ENCODE measurements at regions not wholly inside any gene's neighbourhood (a gene's known extent, or its start where the extent isn't known, plus 50 kb on each side); places are given as distances from the start of the nearest gene placed in this dataset.

GRCh38 chrX:45757272-45757671 is 556.6 kb upstream of the DIPK2B start:
- no peaks in the 10 kb centered on the region for H3K27me3 ChIP-seq (ENCODE audit: control insufficient read depth, insufficient read depth, low read length)
- no peak for TF ChIP-seq TCF7L2 (IDR thresholded peaks at IDR 0.05; ENCODE audit: low read depth, low read length)
- no peak for TF ChIP-seq POLR2AphosphoS5 (IDR thresholded peaks at IDR 0.05; ENCODE audit: low read depth, low read length)
- no peak for TF ChIP-seq SIN3A (IDR thresholded peaks at IDR 0.05; ENCODE audit: borderline replicate concordance, insufficient read depth, low read depth, low read length)
- TF ChIP-seq, protein P1, sequence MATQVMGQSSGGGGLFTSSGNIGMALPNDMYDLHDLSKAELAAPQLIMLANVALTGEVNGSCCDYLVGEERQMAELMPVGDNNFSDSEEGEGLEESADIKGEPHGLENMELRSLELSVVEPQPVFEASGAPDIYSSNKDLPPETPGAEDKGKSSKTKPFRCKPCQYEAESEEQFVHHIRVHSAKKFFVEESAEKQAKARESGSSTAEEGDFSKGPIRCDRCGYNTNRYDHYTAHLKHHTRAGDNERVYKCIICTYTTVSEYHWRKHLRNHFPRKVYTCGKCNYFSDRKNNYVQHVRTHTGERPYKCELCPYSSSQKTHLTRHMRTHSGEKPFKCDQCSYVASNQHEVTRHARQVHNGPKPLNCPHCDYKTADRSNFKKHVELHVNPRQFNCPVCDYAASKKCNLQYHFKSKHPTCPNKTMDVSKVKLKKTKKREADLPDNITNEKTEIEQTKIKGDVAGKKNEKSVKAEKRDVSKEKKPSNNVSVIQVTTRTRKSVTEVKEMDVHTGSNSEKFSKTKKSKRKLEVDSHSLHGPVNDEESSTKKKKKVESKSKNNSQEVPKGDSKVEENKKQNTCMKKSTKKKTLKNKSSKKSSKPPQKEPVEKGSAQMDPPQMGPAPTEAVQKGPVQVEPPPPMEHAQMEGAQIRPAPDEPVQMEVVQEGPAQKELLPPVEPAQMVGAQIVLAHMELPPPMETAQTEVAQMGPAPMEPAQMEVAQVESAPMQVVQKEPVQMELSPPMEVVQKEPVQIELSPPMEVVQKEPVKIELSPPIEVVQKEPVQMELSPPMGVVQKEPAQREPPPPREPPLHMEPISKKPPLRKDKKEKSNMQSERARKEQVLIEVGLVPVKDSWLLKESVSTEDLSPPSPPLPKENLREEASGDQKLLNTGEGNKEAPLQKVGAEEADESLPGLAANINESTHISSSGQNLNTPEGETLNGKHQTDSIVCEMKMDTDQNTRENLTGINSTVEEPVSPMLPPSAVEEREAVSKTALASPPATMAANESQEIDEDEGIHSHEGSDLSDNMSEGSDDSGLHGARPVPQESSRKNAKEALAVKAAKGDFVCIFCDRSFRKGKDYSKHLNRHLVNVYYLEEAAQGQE (IDR thresholded peaks at IDR 0.05; ENCODE audit: insufficient read depth in 1 of 2, low read depth in 2 of 2, low read length in 1 of 2), result no peak
- in situ Hi-C loops (cut with HindIII; ENCODE audit: low pct_unique_long_range_greater_than_20kb, low sequenced_read_pairs) (no loop called here), intact Hi-C loops (cut with micrococcal nuclease; ENCODE audit: unreplicated experiment) (no loop called here)
- H3K4me3 ChIP-seq (ENCODE audit: low read depth in 2 of 2, low read length in 2 of 2), result no peak overlapping the region
- H3K9me3 ChIP-seq (ENCODE audit: control insufficient read depth, insufficient read depth, low read depth, low read length), result no peaks in the 10 kb centered on the region
- POLR2A ChIA-PET, result no interaction called here
- no peak for DNase-seq (ENCODE audit: low read depth, low spot score)
- peaks cover 18% of the 10 kb centered on the region for H3K4me1 ChIP-seq (ENCODE audit: control insufficient read depth, insufficient read depth, low read length)
- CTCF ChIA-PET, result no interaction called here
- peaks cover 6% of the 10 kb centered on the region; the same call in 1 of the 2 replicates for H3K36me3 ChIP-seq (ENCODE audit: control insufficient read depth, insufficient read depth, low read length)
- ATAC-seq, result no peak
- no TSS peak for BruUV-seq (replicated peaks)
- peak overlapping the region; percentile 18; the same call in 1 of the 2 replicates for H3K27ac ChIP-seq (ENCODE audit: low read length)

DNA sequence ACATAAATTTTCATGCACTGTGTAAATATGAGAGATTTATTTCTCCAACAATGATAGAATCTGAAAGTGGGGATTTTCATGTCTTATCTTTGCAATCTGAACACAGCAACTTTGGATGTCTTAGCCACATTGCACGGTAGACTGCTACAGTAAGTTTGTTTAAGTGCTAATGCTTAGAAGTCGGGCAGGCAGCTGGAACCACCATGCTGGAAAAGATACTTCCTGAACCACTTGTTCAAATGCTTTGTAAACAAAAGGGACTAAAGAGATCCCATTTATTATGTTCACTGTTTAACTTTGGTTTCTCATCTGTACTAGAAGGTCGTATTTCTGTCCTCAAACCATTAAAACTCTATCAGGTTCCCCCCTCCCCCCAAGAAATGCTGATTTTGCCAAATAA is 555.9 kb upstream of the DIPK2B start:
- intact Hi-C loops (cut with micrococcal nuclease; ENCODE audit: unreplicated experiment) (no loop called here), in situ Hi-C loops (cut with HindIII; ENCODE audit: low pct_unique_long_range_greater_than_20kb, low sequenced_read_pairs) (no loop called here)
- H3K4me3 ChIP-seq (ENCODE audit: low read depth in 2 of 2, low read length in 2 of 2), result no peak overlapping the region
- H3K36me3 ChIP-seq (ENCODE audit: control insufficient read depth, insufficient read depth, low read length), result peaks cover 2% of the 10 kb centered on the region; the same call in 1 of the 2 replicates
- H3K4me1 ChIP-seq (ENCODE audit: control insufficient read depth, insufficient read depth, low read length), result peaks cover 19% of the 10 kb centered on the region
- H3K27me3 ChIP-seq (ENCODE audit: control insufficient read depth, insufficient read depth, low read length), result no peaks in the 10 kb centered on the region
- ChIA-PET POLR2A (interaction anchor here (1.0 kb wide), 1 partner anchor 10 kb away, joined by 3 read pairs; no protein-coding TSS in a partner anchor), CTCF (no interaction called here)
- ATAC-seq (peak; percentile 40; the same call in 1 of the 2 replicates), DNase-seq (ENCODE audit: low read depth, low spot score) (no peak)
- BruUV-seq (replicated peaks), result TSS peak; percentile 6
- TF ChIP-seq, protein P1 (IDR thresholded peaks at IDR 0.05; ENCODE audit: insufficient read depth in 1 of 2, low read depth in 2 of 2, low read length in 1 of 2), result no peak
- peak; percentile 93 for TF ChIP-seq TCF7L2 (IDR thresholded peaks at IDR 0.05; ENCODE audit: low read depth, low read length)
- H3K9me3 ChIP-seq (ENCODE audit: control insufficient read depth, insufficient read depth, low read depth, low read length), result no peaks in the 10 kb centered on the region
- no peak overlapping the region for H3K27ac ChIP-seq (ENCODE audit: low read length)

GRCh38 chrX:45755703-45756102 is 555.0 kb upstream of the DIPK2B start:
- DNase-seq (ENCODE audit: low read depth, low spot score) (no peak), ATAC-seq (peak; percentile 46; the same call in 1 of the 2 replicates)
- Histone ChIP-seq H3K36me3 (ENCODE audit: control insufficient read depth, insufficient read depth, low read length) (no peaks in the 10 kb centered on the region), H3K27ac (ENCODE audit: low read length) (peak overlapping the region; percentile 29; the same call in 1 of the 2 replicates), H3K4me3 (ENCODE audit: low read depth in 2 of 2, low read length in 2 of 2) (no peak overlapping the region), H3K27me3 (ENCODE audit: control insufficient read depth, insufficient read depth, low read length) (no peaks in the 10 kb centered on the region), H3K9me3 (ENCODE audit: control insufficient read depth, insufficient read depth, low read depth, low read length) (no peaks in the 10 kb centered on the region), H3K4me1 (ENCODE audit: control insufficient read depth, insufficient read depth, low read length) (peaks cover 28% of the 10 kb centered on the region)
- intact Hi-C loops (cut with micrococcal nuclease; ENCODE audit: unreplicated experiment), result no loop called here
- CTCF ChIA-PET, result no interaction called here
- TF ChIP-seq TCF7L2 (IDR thresholded peaks at IDR 0.05; ENCODE audit: low read depth, low read length) (no peak), SIN3A (IDR thresholded peaks at IDR 0.05; ENCODE audit: borderline replicate concordance, insufficient read depth, low read depth, low read length) (no peak), POLR2AphosphoS5 (IDR thresholded peaks at IDR 0.05; ENCODE audit: low read depth, low read length) (0 out of 2 replicates have a peak, but pooled peaks have one; percentile 25), CTCF (IDR thresholded peaks at IDR 0.05) (no peak)
- TF ChIP-seq, protein P1 (IDR thresholded peaks at IDR 0.05; ENCODE audit: insufficient read depth in 1 of 2, low read depth in 2 of 2, low read length in 1 of 2), result no peak
- in situ Hi-C loops (cut with HindIII; ENCODE audit: low pct_unique_long_range_greater_than_20kb, low sequenced_read_pairs), result no loop called here
- POLR2A ChIA-PET, result interaction anchor here (1.0 kb wide), 1 partner anchor 11 kb away, joined by 3 read pairs; no protein-coding TSS in a partner anchor
- BruUV-seq (replicated peaks), result no TSS peak

Measured in Panc1 (cell line).